DMS79 treated with DMSO at 0.1 percent for 48 hours (cell line): ENCODE measurements at regions not wholly inside any gene's neighbourhood (a gene's known extent, or its start where the extent isn't known, plus 50 kb on each side); places are given as distances from the start of the nearest gene placed in this dataset.

Experiments used
- DNase-seq: peaks from one replicate; lab custom pipeline; 2025; lab: John Stamatoyannopoulos, UW

GRCh38 chr15:79185199-79185598, 94.6 kb upstream of the RASGRF1 start:
- DNase-seq, result no peak

- peak; percentile 15 for DNase-seq
Measured at GRCh38 chr15:79184465-79184892, 93.9 kb upstream of the RASGRF1 start.

- no peak for DNase-seq
Measured at GRCh38 chr15:79180318-79180717, 89.7 kb upstream of the RASGRF1 start.

GRCh38 chr15:79179597-79179996, 89.0 kb upstream of the RASGRF1 start:
- DNase-seq, result no peak

- DNase-seq, result no peak
Measured at GRCh38 chr15:79179108-79179561, 88.6 kb upstream of the RASGRF1 start.

- DNase-seq, result no peak
Measured at GRCh38 chr15:79178594-79178993, 88.0 kb upstream of the RASGRF1 start.

GRCh38 chr15:79176151-79176550, 85.6 kb upstream of the RASGRF1 start:
- no peak for DNase-seq

GRCh38 chr15:79172801-79173460, 82.4 kb upstream of the RASGRF1 start:
- DNase-seq, result no peak

- DNase-seq, result no peak
Measured at GRCh38 chr15:79172032-79172481, 81.5 kb upstream of the RASGRF1 start.

- no peak for DNase-seq
Measured at GRCh38 chr15:79171320-79172031, 80.9 kb upstream of the RASGRF1 start.

- no peak for DNase-seq
Measured at GRCh38 chr15:79170256-79170664, 79.7 kb upstream of the RASGRF1 start.

- no peak for DNase-seq
Measured at GRCh38 chr15:79169526-79170133, 79.0 kb upstream of the RASGRF1 start.

- peak; percentile 5 for DNase-seq
Measured at GRCh38 chr15:79168922-79169456, 78.4 kb upstream of the RASGRF1 start.

GRCh38 chr15:79167776-79168175, 77.2 kb upstream of the RASGRF1 start:
- no peak for DNase-seq

GRCh38 chr15:79166311-79166955, 75.9 kb upstream of the RASGRF1 start:
- DNase-seq, result no peak

- no peak for DNase-seq
Measured at GRCh38 chr15:79164465-79164864, 73.9 kb upstream of the RASGRF1 start.

- no peak for DNase-seq
Measured at GRCh38 chr15:79164043-79164442, 73.5 kb upstream of the RASGRF1 start.

GRCh38 chr15:79163395-79163794, 72.8 kb upstream of the RASGRF1 start:
- no peak for DNase-seq

- DNase-seq, result no peak
Measured at GRCh38 chr15:79161837-79162508, 71.4 kb upstream of the RASGRF1 start.

- no peak for DNase-seq
Measured at GRCh38 chr15:79160211-79160610, 69.6 kb upstream of the RASGRF1 start.
